Parathyroid adenoma (tissue), 2 donors: ENCODE measurements at regions not wholly inside any gene's neighbourhood (a gene's known extent, or its start where the extent isn't known, plus 50 kb on each side); places are given as distances from the start of the nearest gene placed in this dataset.

Experiments
- H2AFZ ChIP-seq: fragments of 300-600 bp; sonication (generic); one replicate; pipeline ENCODE4 v1.7.0; 2017; ENCODE audit warnings: antibody characterized with exemption, mild to moderate bottlenecking
- H3K27ac ChIP-seq: fragments of 300-600 bp; sonication (generic); one replicate; pipeline ENCODE4 v1.7.0; 2017
- H3K27me3 ChIP-seq: fragments of 300-600 bp; sonication (generic); one replicate; pipeline ENCODE4 v1.7.0; 2017; ENCODE audit warnings: low read length; ENCODE audit not compliant: control insufficient read depth, insufficient read depth
- H3K36me3 ChIP-seq: fragments of 300-600 bp; sonication (generic); one replicate; pipeline ENCODE4 v1.7.0; 2017; ENCODE audit warnings: low read length; ENCODE audit not compliant: control insufficient read depth, insufficient read depth
- H3K4me1 ChIP-seq: fragments of 300-600 bp; sonication (generic); one replicate; pipeline ENCODE4 v1.7.0; 2017; ENCODE audit warnings: control low read depth
- H3K4me2 ChIP-seq: fragments of 300-600 bp; sonication (generic); one replicate; pipeline ENCODE4 v1.7.0; 2017; ENCODE audit warnings: low read length
- H3K4me3 ChIP-seq: fragments of 300-600 bp; sonication (generic); one replicate; pipeline ENCODE4 v1.7.0; 2017; ENCODE audit warnings: low read depth, low read length
- H3K79me2 ChIP-seq: fragments of 300-600 bp; sonication (generic); one replicate; pipeline ENCODE4 v1.7.0; 2017; ENCODE audit warnings: control low read depth
- H3K9ac ChIP-seq: fragments of 300-600 bp; sonication (generic); one replicate; pipeline ENCODE4 v1.7.0; 2017; ENCODE audit warnings: mild to moderate bottlenecking
- H3K9me3 ChIP-seq: fragments of 300-600 bp; sonication (generic); one replicate; pipeline ENCODE4 v1.7.0; 2017; ENCODE audit warnings: low read length; ENCODE audit not compliant: control insufficient read depth
- CTCF ChIP-seq: fragments of 300-600 bp; sonication (generic); IDR thresholded peaks from one replicate; pipeline ENCODE4 v1.7.0; 2017; ENCODE audit warnings: antibody characterized with exemption, mild to moderate bottlenecking
- donor health status: primary hyperparathyroidism.

GRCh38 chr16:9657641-9658040 lies 524.6 kb downstream of the GRIN2A start:
- H3K4me2 ChIP-seq, result no peak overlapping the region
- no peak overlapping the region for H3K9ac ChIP-seq
- TF ChIP-seq CTCF, result no peak
- no peaks in the 10 kb centered on the region for H3K79me2 ChIP-seq
- H3K4me1 ChIP-seq, result no peaks in the 10 kb centered on the region
- no peaks in the 10 kb centered on the region for H3K9me3 ChIP-seq
- H2AFZ ChIP-seq, result no peak overlapping the region
- no peaks in the 10 kb centered on the region for H3K36me3 ChIP-seq
- no peaks in the 10 kb centered on the region for H3K27me3 ChIP-seq
- no peak overlapping the region for H3K4me3 ChIP-seq
- H3K27ac ChIP-seq, result no peak overlapping the region

- H3K9me3 ChIP-seq, result no peaks in the 10 kb centered on the region
- no peaks in the 10 kb centered on the region for H3K79me2 ChIP-seq
- H3K27me3 ChIP-seq, result no peaks in the 10 kb centered on the region
- H3K9ac ChIP-seq, result no peak overlapping the region
- H2AFZ ChIP-seq, result no peak overlapping the region
- no peak overlapping the region for H3K4me2 ChIP-seq
- no peak for TF ChIP-seq CTCF
- no peaks in the 10 kb centered on the region for H3K36me3 ChIP-seq
- no peak overlapping the region for H3K27ac ChIP-seq
- no peak overlapping the region for H3K4me3 ChIP-seq
- H3K4me1 ChIP-seq, result no peaks in the 10 kb centered on the region
Observed at GRCh38 chr16:9658164-9658563, 524.1 kb downstream of the GRIN2A start.

GRCh38 chr16:9658586-9658985 lies 523.6 kb downstream of the GRIN2A start:
- no peak overlapping the region for H3K27ac ChIP-seq
- H3K4me2 ChIP-seq, result no peak overlapping the region
- no peaks in the 10 kb centered on the region for H3K36me3 ChIP-seq
- no peaks in the 10 kb centered on the region for H3K79me2 ChIP-seq
- no peak overlapping the region for H3K9ac ChIP-seq
- H2AFZ ChIP-seq, result no peak overlapping the region
- no peak for TF ChIP-seq CTCF
- no peaks in the 10 kb centered on the region for H3K9me3 ChIP-seq
- H3K27me3 ChIP-seq, result no peaks in the 10 kb centered on the region
- no peak overlapping the region for H3K4me3 ChIP-seq
- no peaks in the 10 kb centered on the region for H3K4me1 ChIP-seq

- Histone ChIP-seq H2AFZ (no peak overlapping the region), H3K9me3 (no peaks in the 10 kb centered on the region), H3K9ac (no peak overlapping the region), H3K79me2 (no peaks in the 10 kb centered on the region), H3K4me3 (no peak overlapping the region), H3K27ac (no peak overlapping the region), H3K36me3 (no peaks in the 10 kb centered on the region), H3K4me1 (no peaks in the 10 kb centered on the region), H3K4me2 (no peak overlapping the region), H3K27me3 (no peaks in the 10 kb centered on the region)
- TF ChIP-seq CTCF, result no peak
Observed at GRCh38 chr16:9660898-9661297, 521.3 kb downstream of the GRIN2A start.

- no peak overlapping the region for H2AFZ ChIP-seq
- H3K4me3 ChIP-seq, result no peak overlapping the region
- no peaks in the 10 kb centered on the region for H3K27me3 ChIP-seq
- no peak for TF ChIP-seq CTCF
- no peaks in the 10 kb centered on the region for H3K9me3 ChIP-seq
- H3K36me3 ChIP-seq, result no peaks in the 10 kb centered on the region
- H3K27ac ChIP-seq, result no peak overlapping the region
- no peak overlapping the region for H3K4me2 ChIP-seq
- no peak overlapping the region for H3K9ac ChIP-seq
- no peaks in the 10 kb centered on the region for H3K4me1 ChIP-seq
- no peaks in the 10 kb centered on the region for H3K79me2 ChIP-seq
Observed at GRCh38 chr16:9661336-9662017, 520.8 kb downstream of the GRIN2A start.
